GM12892 (cell line): ENCODE measurements at regions not wholly inside any gene's neighbourhood (a gene's known extent, or its start where the extent isn't known, plus 50 kb on each side); places are given as distances from the start of the nearest gene placed in this dataset.

Experiments
- POLR2AphosphoS5 ChIP-seq: IDR thresholded peaks from 2 replicates; pipeline ENCODE4 v1.6.1; 2011; ENCODE audit warnings: low read depth, low read length, control low read depth
- TAF1 ChIP-seq: IDR thresholded peaks from 2 replicates; pipeline ENCODE4 v1.6.1; 2011; ENCODE audit warnings: low read depth, mild to moderate bottlenecking, control low read depth, low read length, borderline replicate concordance

DNA sequence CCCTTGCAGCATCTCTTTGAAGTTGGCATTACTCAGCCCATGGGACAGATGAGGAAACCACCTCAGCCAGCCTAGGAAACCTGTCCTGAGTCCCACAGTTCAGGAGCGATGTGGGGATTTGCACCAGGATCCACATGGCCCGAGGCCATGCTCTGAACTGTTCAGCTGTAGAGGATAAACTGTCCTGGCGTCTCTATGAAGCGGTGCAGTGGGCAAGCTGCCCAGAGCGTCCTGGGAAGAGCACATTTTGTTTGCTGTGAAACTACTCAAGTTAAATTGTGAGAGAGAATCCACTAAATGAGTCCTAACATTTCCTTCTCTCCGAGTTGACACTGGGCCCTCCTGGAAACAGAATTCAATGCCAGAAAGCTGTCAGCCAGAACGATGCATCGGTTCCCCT, 276.6 kb upstream of the TNRC6C start:
- TF ChIP-seq TAF1 (no peak), POLR2AphosphoS5 (no peak)
